NB4 (cell line): ENCODE measurements at regions not wholly inside any gene's neighbourhood (a gene's known extent, or its start where the extent isn't known, plus 50 kb on each side); places are given as distances from the start of the nearest gene placed in this dataset.

ENCODE experiments used
- DNase-seq: peaks from one replicate; pipeline ENCODE4 v3.0.0; 2010; ENCODE audit warnings: low read depth
- H3K4me3 ChIP-seq: one replicate; pipeline ENCODE4 v1.5.1; 2011; ENCODE audit warnings: mild to moderate bottlenecking, low read depth, low read length, moderate library complexity
- MYC ChIP-seq: IDR thresholded peaks from 2 replicates; pipeline ENCODE4 v1.6.1; 2011; ENCODE audit warnings: low read depth, low read length
- POLR2A ChIP-seq: IDR thresholded peaks from 2 replicates; pipeline ENCODE4 v1.6.1; 2011; ENCODE audit warnings: mild to moderate bottlenecking; ENCODE audit not compliant: insufficient read length; ENCODE audit errors: extremely low read depth
- TF ChIP-seq, protein P1 (sequence below): IDR thresholded peaks from one replicate; pipeline ENCODE4 v1.5.1; 2012; ENCODE audit warnings: low read depth, low read length
- TF ChIP-seq, protein P2 (sequence below): IDR thresholded peaks from 2 replicates; pipeline ENCODE4 v1.6.1; 2011; ENCODE audit warnings: low read depth, low read length

DNA sequence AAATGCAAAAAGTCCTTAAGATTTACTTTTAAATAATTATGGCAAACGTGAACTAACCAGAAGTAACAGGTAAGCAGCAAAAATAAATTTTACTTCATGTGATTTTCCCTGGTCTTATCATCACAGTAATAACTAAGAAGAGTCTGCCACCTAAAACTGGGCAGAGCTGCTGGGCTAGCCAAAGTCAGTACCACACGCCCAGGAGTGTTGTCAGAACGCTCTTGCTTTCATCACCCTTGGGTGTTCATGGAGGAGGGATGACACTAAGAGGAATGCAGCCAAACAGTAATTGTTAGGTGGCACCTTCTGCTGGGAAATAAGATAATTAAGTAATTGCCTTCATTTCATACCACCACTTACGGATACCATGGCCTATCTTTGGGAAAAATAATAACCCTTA, 92.0 kb upstream of the NEUROD1 start:
- no peak overlapping the region for H3K4me3 ChIP-seq
- no peak for DNase-seq
- TF ChIP-seq POLR2A: no peak
- TF ChIP-seq, protein P1, sequence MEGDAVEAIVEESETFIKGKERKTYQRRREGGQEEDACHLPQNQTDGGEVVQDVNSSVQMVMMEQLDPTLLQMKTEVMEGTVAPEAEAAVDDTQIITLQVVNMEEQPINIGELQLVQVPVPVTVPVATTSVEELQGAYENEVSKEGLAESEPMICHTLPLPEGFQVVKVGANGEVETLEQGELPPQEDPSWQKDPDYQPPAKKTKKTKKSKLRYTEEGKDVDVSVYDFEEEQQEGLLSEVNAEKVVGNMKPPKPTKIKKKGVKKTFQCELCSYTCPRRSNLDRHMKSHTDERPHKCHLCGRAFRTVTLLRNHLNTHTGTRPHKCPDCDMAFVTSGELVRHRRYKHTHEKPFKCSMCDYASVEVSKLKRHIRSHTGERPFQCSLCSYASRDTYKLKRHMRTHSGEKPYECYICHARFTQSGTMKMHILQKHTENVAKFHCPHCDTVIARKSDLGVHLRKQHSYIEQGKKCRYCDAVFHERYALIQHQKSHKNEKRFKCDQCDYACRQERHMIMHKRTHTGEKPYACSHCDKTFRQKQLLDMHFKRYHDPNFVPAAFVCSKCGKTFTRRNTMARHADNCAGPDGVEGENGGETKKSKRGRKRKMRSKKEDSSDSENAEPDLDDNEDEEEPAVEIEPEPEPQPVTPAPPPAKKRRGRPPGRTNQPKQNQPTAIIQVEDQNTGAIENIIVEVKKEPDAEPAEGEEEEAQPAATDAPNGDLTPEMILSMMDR: no peak
- TF ChIP-seq, protein P2, sequence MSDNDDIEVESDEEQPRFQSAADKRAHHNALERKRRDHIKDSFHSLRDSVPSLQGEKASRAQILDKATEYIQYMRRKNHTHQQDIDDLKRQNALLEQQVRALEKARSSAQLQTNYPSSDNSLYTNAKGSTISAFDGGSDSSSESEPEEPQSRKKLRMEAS: no peak
- TF ChIP-seq MYC: no peak

DNA sequence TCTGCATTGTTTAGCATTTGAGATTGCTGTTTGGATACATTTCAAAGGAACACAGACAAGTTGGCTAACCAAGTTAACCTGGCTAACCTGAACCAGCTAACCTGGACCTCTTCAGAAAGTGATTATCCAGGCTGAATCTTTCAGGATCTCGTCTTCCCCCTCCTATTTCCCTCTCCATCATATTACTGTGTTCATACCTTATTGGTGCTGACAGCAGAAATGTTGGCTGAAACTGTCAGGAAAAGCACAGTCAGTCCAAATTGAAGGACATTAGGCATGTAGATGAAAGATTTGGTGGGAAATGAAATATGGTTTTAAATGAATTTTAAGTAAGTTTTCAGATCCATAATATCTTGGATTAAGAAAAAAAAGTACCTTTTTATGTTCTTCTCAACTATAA, 92.5 kb upstream of the NEUROD1 start:
- H3K4me3 ChIP-seq: no peak overlapping the region
- TF ChIP-seq MYC (no peak), POLR2A (no peak)
- TF ChIP-seq, protein P2: no peak
- TF ChIP-seq, protein P1: no peak
- no peak for DNase-seq

DNA sequence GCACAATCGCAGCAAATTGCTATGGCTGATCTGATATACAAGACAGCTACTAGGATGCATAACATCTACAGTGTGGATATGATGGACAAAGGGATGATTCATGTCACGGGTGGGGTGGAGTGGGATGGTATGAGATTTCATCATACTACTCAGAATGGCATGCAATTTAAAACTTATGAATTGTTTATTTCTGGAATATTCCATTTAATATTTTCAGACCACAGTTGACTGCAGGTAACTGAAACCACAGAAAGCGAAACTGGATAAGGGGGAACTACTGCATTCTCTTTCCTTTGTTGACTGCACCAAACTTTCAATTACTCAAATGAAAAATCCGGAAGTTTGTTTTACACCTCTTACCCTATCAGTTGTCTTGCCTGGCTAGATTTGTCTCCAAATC, 94.4 kb upstream of the NEUROD1 start:
- no peak for TF ChIP-seq POLR2A
- TF ChIP-seq, protein P1: no peak
- no peak for TF ChIP-seq MYC
- TF ChIP-seq, protein P2: no peak
- H3K4me3 ChIP-seq: no peak overlapping the region
- DNase-seq: no peak

DNA sequence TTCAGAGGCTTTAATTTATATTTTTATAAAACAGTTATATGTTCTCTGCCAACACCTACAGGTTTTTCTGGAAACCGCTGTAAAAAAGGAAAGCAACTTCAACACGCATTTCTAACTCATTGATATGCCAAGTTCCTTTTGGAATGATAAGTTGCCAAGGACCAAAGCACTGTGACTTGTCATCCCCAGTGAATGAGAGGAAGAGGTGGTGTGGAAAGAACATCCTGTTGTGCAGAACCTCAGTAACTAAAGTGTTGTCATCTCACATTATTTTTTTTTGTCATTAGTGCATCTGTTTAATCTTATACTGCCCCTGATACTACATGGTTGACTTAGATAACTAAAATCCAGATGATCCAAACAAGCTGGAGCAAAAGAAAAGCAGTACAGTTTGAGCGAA, 96.0 kb upstream of the NEUROD1 start:
- H3K4me3 ChIP-seq: no peak overlapping the region
- TF ChIP-seq MYC: no peak
- no peak for DNase-seq

DNA sequence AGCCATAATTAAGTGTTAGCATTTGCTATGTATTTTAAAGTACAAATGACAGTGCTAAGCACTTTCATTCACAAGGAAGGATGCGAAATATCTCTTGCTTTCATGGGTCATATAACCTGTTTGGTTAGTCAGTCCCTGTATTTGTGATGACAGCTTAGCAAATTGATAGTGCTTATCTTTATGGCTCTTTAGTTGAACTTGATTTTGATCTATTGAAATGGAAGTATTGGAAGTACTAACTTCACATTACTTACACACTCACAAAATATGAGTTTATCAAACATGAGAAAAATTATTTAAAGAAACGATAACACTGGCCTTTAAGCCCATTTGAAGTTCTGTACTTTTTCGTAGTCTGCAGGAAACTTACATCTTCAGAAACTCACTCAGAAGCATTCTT, 97.4 kb upstream of the NEUROD1 start:
- no peak for TF ChIP-seq MYC
- TF ChIP-seq, protein P2: no peak
- TF ChIP-seq POLR2A: no peak
- TF ChIP-seq, protein P1: no peak
- no peak overlapping the region for H3K4me3 ChIP-seq
- no peak for DNase-seq

DNA sequence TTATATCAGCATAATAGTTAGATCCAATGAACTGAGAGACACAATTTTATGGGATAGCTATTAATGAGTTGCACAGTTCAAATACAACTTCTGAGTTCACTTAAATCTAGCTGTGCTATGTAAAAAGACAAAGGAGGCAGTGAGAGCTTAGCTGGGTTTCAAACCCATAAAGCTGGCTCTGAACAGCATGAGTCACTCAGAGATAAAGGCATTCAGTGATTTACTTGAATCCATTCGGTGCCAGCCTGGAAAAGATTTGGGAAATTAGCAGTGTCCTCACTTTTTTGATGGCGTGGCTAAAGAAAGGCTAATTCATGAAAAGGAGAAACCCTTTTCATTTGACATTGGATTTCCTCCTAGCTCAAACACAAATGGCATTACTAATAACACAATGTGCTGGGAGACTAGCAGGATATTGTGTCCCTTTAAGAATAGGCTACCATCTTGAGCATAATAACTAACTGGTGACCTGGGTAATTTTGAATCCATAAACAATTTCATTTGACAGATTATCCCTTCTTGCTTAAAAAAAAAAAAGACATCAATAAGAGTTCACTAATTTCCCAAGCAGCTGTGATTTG, 98.4 kb upstream of the NEUROD1 start:
- no peak for DNase-seq
- no peak overlapping the region for H3K4me3 ChIP-seq
- TF ChIP-seq POLR2A: no peak
- TF ChIP-seq, protein P1: no peak
- TF ChIP-seq MYC: no peak
- TF ChIP-seq, protein P2: no peak
